HepG2 (cell line): ENCODE measurements at regions not wholly inside any gene's neighbourhood (a gene's known extent, or its start where the extent isn't known, plus 50 kb on each side); places are given as distances from the start of the nearest gene placed in this dataset.

Experiments
- ATAC-seq: fragments of 200-7000 bp; cut with Tn5 transposase; 3 replicates; pipeline ENCODE4 v1.9.1; 2020; ENCODE audit warnings: mild to moderate bottlenecking, moderate library complexity
- BruUV-seq: library from RNA; stranded (reverse); fragments of 400-500 nt; replicated peaks from 2 replicates; lab custom pipeline; 2021; lab: Mats Ljungman, UMichigan
- CTCF ChIA-PET: fragments of 300-600 bp; formaldehyde crosslinking; extraction: SDS; loops from one replicate; lab custom pipeline; 2021; ENCODE audit warnings: low total read pairs, inconsistent platforms, low intra/inter-chr PET ratio; lab: Yijun Ruan, JAX
- POLR2A ChIA-PET: fragments of 350-600 bp; sonication (Branson Sonifier 250); formaldehyde crosslinking; loops from one replicate; lab custom pipeline; 2020; ENCODE audit warnings: antibody characterized with exemption, inconsistent platforms; lab: Yijun Ruan, JAX
- DNase-seq: peaks from one replicate; pipeline ENCODE4 v3.0.0-alpha.2; 2015; ENCODE audit warnings: low spot score
- FAIRE-seq: peaks from 3 replicates; lab custom pipeline; 2011; peaks lifted over from hg19 to GRCh38; lab: Jason Lieb, UNC
- H2AFZ ChIP-seq: one replicate; pipeline ENCODE4 v1.6.1; 2011; ENCODE audit warnings: low read length, inconsistent platforms
- H3K27ac ChIP-seq: fragments of 300-600 bp; 3 replicates; pipeline ENCODE4 v1.8.0; 2011; ENCODE audit warnings: mixed run types, mild to moderate bottlenecking, mixed read lengths, low read length, inconsistent platforms; ENCODE audit not compliant: insufficient read depth; ENCODE audit errors: extremely low read length
- H3K27me3 ChIP-seq, 2 experiments: fragments of 200-600 bp in 1 of 2; 2 replicates in 1 of 2; 3 replicates in 1 of 2; pipeline versions ENCODE4 v1.6.0 to v1.8.0; 2011; ENCODE audit warnings: low read length in 2 of 2, mild to moderate bottlenecking in 2 of 2, moderate library complexity in 2 of 2, inconsistent platforms in 1 of 2; ENCODE audit not compliant: insufficient read depth in 2 of 2, control insufficient read depth in 1 of 2
- H3K36me3 ChIP-seq, 2 experiments: fragments of 200-600 bp in 1 of 2; replicated peaks in 1 of 2; 2 replicates in 1 of 2; 3 replicates in 1 of 2; pipeline versions ENCODE4 v1.5.1 to v1.8.0; 2011; ENCODE audit warnings: low read length in 2 of 2, inconsistent platforms in 1 of 2; ENCODE audit not compliant: insufficient read depth in 2 of 2, control insufficient read depth in 1 of 2
- H3K4me1 ChIP-seq: 2 replicates; pipeline ENCODE4 v1.5.1; 2012; ENCODE audit warnings: low read length, inconsistent platforms; ENCODE audit not compliant: insufficient read depth
- H3K4me2 ChIP-seq: 2 replicates; pipeline ENCODE4 v1.6.0; 2011; ENCODE audit warnings: low read depth, low read length, inconsistent platforms
- H3K4me3 ChIP-seq, 3 experiments: fragments of 200-600 bp in 1 of 3; sonication (generic), shearing (Covaris generic) in 1 of 3; replicated peaks in 1 of 3; 2 replicates each; pipeline ENCODE4 v1.5.1; 2011 to 2016; ENCODE audit warnings: low read length in 3 of 3, inconsistent platforms in 2 of 3, low read depth in 2 of 3, mild to moderate bottlenecking in 2 of 3, control low read depth in 1 of 3, mixed read lengths in 1 of 3; ENCODE audit not compliant: insufficient read depth in 1 of 3
- H3K79me2 ChIP-seq: one replicate; pipeline ENCODE4 v1.6.1; 2011; ENCODE audit warnings: low read length, inconsistent platforms; ENCODE audit not compliant: insufficient read depth
- H3K9ac ChIP-seq: 2 replicates; pipeline ENCODE4 v1.6.0; 2011; ENCODE audit warnings: mild to moderate bottlenecking, low read depth, low read length, inconsistent platforms; ENCODE audit not compliant: insufficient read depth
- H3K9me3 ChIP-seq: 2 replicates; pipeline ENCODE4 v1.5.1; 2012; ENCODE audit warnings: mild to moderate bottlenecking, low read length
- H4K20me1 ChIP-seq: 2 replicates; pipeline ENCODE4 v1.6.0; 2011; ENCODE audit warnings: inconsistent platforms, mild to moderate bottlenecking, low read length, moderate library complexity; ENCODE audit not compliant: insufficient read depth
- ZNF136 ChIP-seq: sonication (generic); formaldehyde crosslinking; IDR thresholded peaks from 2 replicates; pipeline ENCODE4 v1.8.1; 2022; ENCODE audit warnings: low read depth, mild to moderate bottlenecking, moderate library complexity, missing genetic modification reagents
- ZNF326 ChIP-seq: sonication (generic); formaldehyde crosslinking; IDR thresholded peaks from 2 replicates; pipeline ENCODE4 v1.4.0; 2020; ENCODE audit warnings: missing genetic modification reagents, borderline replicate concordance
- ZNF777 ChIP-seq: sonication (generic); formaldehyde crosslinking; IDR thresholded peaks from 2 replicates; pipeline ENCODE4 v1.4.0; 2020; ENCODE audit warnings: missing genetic modification reagents
- ZSCAN21 ChIP-seq: sonication (generic); formaldehyde crosslinking; IDR thresholded peaks from 2 replicates; pipeline ENCODE4 v1.8.0; 2022; ENCODE audit warnings: mild to moderate bottlenecking, missing genetic modification reagents, moderate library complexity, borderline replicate concordance
- WGBS: methylation state at CpG from one replicate; pipeline ENCODE4 v1.1.6; 2017; ENCODE audit warnings: low lambda C conversion rate; 5-methylcytosine and 5-hydroxymethylcytosine counted together
- in situ Hi-C: cut with HindIII; loops from 2 replicates; pipeline ENCODE4 v1.10.0; 2017; ENCODE audit warnings: low pct_unique_long_range_greater_than_20kb; ENCODE audit not compliant: extremely low pct_ligation_motif_present
- intact Hi-C: fragments of 100-400 bp; cut with micrococcal nuclease; formaldehyde crosslinking; loops from one replicate; pipeline ENCODE4 v1.10.0; 2022; ENCODE audit not compliant: unreplicated experiment
- TF ChIP-seq, protein P1 (sequence below): sonication (generic); formaldehyde crosslinking; IDR thresholded peaks from 2 replicates; pipeline ENCODE4 v1.5.0; 2020; ENCODE audit warnings: mild to moderate bottlenecking, missing genetic modification reagents, borderline replicate concordance
- TF ChIP-seq, protein P2 (sequence below): sonication (generic); formaldehyde crosslinking; IDR thresholded peaks from 2 replicates; pipeline ENCODE4 v1.8.1; 2022; ENCODE audit warnings: mild to moderate bottlenecking, missing genetic modification reagents
- TF ChIP-seq, protein P3 (sequence below): sonication (generic); formaldehyde crosslinking; IDR thresholded peaks from 2 replicates; pipeline ENCODE4 v1.5.0; 2020; ENCODE audit warnings: missing genetic modification reagents
- TF ChIP-seq, protein P4 (sequence below): sonication (generic); formaldehyde crosslinking; IDR thresholded peaks from 2 replicates; pipeline ENCODE4 v1.8.0; 2022; ENCODE audit warnings: mild to moderate bottlenecking, missing genetic modification reagents; ENCODE audit not compliant: insufficient replicate concordance
- TF ChIP-seq, protein P5 (sequence below), 2 experiments: sonication (generic) in 1 of 2; formaldehyde crosslinking in 1 of 2; IDR thresholded peaks; 2 replicates each; pipeline versions ENCODE4 v1.4.0 to v1.6.1; 2018 to 2020; ENCODE audit warnings: missing genetic modification reagents in 2 of 2, borderline replicate concordance in 1 of 2, low read depth in 1 of 2, mild to moderate bottlenecking in 1 of 2, missing biosample characterization in 1 of 2

DNA sequence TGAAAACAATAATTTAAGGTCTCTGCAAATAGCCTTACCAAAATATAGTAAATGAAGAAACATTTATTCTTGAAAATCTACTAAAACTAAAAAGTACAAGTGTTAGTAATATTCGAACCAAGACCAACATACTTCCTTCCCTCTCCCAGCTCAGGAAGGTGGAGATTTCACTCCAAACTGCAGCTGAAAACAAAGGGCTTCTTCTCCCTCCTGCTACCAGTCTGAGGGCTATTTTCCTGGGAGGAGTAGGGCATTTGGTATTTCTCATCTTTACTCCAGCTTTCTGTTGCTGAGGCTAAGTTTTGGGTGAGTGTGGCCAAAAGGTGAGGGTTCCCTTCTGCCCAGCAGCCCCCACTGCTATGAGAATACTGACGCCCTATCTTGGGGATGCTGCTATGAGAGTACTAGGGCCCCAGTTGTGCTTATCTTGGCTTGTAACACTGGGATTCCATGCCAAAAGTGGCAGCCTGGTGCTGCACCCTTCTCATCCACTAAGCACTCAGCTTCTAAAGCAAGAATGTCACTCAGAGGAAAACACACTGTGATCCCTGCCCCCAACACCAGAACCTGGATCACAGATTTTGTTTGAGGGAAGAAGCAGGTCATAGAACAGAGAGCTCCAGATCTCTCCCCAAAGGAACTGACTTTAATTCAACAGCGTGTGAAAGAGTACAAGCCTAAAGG lies 130.7 kb upstream of the KLF7 start:
- in situ Hi-C loops, result no loop called here
- CTCF ChIA-PET, result no interaction called here
- no TSS peak for BruUV-seq
- FAIRE-seq (no peak), ATAC-seq (no peak), DNase-seq (no peak)
- no peaks in the 10 kb centered on the region for H4K20me1 ChIP-seq
- H3K4me3 ChIP-seq, result no peak overlapping the region
- no peaks in the 10 kb centered on the region for H3K36me3 ChIP-seq
- H3K9me3 ChIP-seq, result no peaks in the 10 kb centered on the region
- WGBS, result 29% methylated on average over 3 of the region's 3 CpGs
- POLR2A ChIA-PET, result no interaction called here
- peaks cover under 1% of the 10 kb centered on the region; the same call in 1 of the 2 replicates for H3K4me1 ChIP-seq
- intact Hi-C loops, result no loop called here
- no peak overlapping the region for H3K4me2 ChIP-seq
- no peak overlapping the region for H3K9ac ChIP-seq
- no peak overlapping the region for H3K27ac ChIP-seq
- H3K27me3 ChIP-seq, result no peaks in the 10 kb centered on the region
- H3K79me2 ChIP-seq, result no peaks in the 10 kb centered on the region
- H2AFZ ChIP-seq, result no peak overlapping the region
- TF ChIP-seq ZNF777 (no peak), ZNF326 (CRISPR knock-in tag) (no peak), ZNF136 (CRISPR knock-in tag) (no peak), ZSCAN21 (CRISPR knock-in tag) (no peak)
- TF ChIP-seq, protein P1, sequence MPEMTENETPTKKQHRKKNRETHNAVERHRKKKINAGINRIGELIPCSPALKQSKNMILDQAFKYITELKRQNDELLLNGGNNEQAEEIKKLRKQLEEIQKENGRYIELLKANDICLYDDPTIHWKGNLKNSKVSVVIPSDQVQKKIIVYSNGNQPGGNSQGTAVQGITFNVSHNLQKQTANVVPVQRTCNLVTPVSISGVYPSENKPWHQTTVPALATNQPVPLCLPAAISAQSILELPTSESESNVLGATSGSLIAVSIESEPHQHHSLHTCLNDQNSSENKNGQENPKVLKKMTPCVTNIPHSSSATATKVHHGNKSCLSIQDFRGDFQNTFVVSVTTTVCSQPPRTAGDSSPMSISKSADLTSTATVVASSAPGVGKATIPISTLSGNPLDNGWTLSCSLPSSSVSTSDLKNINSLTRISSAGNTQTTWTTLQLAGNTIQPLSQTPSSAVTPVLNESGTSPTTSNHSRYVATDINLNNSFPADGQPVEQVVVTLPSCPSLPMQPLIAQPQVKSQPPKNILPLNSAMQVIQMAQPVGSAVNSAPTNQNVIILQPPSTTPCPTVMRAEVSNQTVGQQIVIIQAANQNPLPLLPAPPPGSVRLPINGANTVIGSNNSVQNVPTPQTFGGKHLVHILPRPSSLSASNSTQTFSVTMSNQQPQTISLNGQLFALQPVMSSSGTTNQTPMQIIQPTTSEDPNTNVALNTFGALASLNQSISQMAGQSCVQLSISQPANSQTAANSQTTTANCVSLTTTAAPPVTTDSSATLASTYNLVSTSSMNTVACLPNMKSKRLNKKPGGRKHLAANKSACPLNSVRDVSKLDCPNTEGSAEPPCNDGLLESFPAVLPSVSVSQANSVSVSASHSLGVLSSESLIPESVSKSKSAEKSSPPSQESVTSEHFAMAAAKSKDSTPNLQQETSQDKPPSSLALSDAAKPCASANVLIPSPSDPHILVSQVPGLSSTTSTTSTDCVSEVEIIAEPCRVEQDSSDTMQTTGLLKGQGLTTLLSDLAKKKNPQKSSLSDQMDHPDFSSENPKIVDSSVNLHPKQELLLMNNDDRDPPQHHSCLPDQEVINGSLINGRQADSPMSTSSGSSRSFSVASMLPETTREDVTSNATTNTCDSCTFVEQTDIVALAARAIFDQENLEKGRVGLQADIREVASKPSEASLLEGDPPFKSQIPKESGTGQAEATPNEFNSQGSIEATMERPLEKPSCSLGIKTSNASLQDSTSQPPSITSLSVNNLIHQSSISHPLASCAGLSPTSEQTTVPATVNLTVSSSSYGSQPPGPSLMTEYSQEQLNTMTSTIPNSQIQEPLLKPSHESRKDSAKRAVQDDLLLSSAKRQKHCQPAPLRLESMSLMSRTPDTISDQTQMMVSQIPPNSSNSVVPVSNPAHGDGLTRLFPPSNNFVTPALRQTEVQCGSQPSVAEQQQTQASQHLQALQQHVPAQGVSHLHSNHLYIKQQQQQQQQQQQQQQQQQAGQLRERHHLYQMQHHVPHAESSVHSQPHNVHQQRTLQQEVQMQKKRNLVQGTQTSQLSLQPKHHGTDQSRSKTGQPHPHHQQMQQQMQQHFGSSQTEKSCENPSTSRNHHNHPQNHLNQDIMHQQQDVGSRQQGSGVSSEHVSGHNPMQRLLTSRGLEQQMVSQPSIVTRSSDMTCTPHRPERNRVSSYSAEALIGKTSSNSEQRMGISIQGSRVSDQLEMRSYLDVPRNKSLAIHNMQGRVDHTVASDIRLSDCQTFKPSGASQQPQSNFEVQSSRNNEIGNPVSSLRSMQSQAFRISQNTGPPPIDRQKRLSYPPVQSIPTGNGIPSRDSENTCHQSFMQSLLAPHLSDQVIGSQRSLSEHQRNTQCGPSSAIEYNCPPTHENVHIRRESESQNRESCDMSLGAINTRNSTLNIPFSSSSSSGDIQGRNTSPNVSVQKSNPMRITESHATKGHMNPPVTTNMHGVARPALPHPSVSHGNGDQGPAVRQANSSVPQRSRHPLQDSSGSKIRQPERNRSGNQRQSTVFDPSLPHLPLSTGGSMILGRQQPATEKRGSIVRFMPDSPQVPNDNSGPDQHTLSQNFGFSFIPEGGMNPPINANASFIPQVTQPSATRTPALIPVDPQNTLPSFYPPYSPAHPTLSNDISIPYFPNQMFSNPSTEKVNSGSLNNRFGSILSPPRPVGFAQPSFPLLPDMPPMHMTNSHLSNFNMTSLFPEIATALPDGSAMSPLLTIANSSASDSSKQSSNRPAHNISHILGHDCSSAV (CRISPR knock-in tag), result no peak
- TF ChIP-seq, protein P2, sequence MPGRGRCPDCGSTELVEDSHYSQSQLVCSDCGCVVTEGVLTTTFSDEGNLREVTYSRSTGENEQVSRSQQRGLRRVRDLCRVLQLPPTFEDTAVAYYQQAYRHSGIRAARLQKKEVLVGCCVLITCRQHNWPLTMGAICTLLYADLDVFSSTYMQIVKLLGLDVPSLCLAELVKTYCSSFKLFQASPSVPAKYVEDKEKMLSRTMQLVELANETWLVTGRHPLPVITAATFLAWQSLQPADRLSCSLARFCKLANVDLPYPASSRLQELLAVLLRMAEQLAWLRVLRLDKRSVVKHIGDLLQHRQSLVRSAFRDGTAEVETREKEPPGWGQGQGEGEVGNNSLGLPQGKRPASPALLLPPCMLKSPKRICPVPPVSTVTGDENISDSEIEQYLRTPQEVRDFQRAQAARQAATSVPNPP (CRISPR knock-in tag), result no peak
- TF ChIP-seq, protein P3, sequence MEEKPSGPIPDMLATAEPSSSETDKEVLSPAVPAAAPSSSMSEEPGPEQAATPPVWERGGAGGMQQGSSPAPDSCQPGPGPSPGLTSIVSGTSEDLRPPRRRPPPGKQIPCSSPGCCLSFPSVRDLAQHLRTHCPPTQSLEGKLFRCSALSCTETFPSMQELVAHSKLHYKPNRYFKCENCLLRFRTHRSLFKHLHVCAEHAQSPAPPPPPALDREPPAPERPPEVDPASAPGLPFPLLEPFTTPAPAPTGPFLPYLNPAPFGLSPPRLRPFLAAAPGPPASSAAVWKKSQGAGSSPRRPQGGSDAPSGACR, result no peak
- TF ChIP-seq, protein P4, sequence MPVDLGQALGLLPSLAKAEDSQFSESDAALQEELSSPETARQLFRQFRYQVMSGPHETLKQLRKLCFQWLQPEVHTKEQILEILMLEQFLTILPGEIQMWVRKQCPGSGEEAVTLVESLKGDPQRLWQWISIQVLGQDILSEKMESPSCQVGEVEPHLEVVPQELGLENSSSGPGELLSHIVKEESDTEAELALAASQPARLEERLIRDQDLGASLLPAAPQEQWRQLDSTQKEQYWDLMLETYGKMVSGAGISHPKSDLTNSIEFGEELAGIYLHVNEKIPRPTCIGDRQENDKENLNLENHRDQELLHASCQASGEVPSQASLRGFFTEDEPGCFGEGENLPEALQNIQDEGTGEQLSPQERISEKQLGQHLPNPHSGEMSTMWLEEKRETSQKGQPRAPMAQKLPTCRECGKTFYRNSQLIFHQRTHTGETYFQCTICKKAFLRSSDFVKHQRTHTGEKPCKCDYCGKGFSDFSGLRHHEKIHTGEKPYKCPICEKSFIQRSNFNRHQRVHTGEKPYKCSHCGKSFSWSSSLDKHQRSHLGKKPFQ (CRISPR knock-in tag), result no peak
- TF ChIP-seq, protein P5, sequence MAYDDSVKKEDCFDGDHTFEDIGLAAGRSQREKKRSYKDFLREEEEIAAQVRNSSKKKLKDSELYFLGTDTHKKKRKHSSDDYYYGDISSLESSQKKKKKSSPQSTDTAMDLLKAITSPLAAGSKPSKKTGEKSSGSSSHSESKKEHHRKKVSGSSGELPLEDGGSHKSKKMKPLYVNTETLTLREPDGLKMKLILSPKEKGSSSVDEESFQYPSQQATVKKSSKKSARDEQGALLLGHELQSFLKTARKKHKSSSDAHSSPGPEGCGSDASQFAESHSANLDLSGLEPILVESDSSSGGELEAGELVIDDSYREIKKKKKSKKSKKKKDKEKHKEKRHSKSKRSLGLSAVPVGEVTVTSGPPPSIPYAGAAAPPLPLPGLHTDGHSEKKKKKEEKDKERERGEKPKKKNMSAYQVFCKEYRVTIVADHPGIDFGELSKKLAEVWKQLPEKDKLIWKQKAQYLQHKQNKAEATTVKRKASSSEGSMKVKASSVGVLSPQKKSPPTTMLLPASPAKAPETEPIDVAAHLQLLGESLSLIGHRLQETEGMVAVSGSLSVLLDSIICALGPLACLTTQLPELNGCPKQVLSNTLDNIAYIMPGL (CRISPR knock-in tag; IDR thresholded peaks at IDR 0.05; ENCODE audit: borderline replicate concordance in 1 of 2, low read depth in 1 of 2), result no peak
